GM19351 (cell line): ENCODE measurements at regions not wholly inside any gene's neighbourhood (a gene's known extent, or its start where the extent isn't known, plus 50 kb on each side); places are given as distances from the start of the nearest gene placed in this dataset.

Experiments
- ATAC-seq: cut with Tn5 transposase; IDR thresholded peaks from one replicate; pipeline ENCODE4 v1.9.1; 2021; ENCODE audit warnings: mild to moderate bottlenecking, moderate library complexity; ENCODE audit not compliant: unreplicated experiment

GRCh38 chr4:10773656-10774055 lies 89.1 kb upstream of the CLNK start:
- ATAC-seq: no peak

- no peak for ATAC-seq
Measured at GRCh38 chr4:10773010-10773409, 88.4 kb upstream of the CLNK start.

GRCh38 chr4:10765386-10765785 lies 80.8 kb upstream of the CLNK start:
- no peak for ATAC-seq

GRCh38 chr4:10762561-10762960 lies 78.0 kb upstream of the CLNK start:
- no peak for ATAC-seq

GRCh38 chr4:10761903-10762302 lies 77.3 kb upstream of the CLNK start:
- ATAC-seq: no peak

- ATAC-seq: no peak
Measured at GRCh38 chr4:10760086-10760485, 75.5 kb upstream of the CLNK start.

- no peak for ATAC-seq
Measured at GRCh38 chr4:10758906-10759305, 74.3 kb upstream of the CLNK start.

- no peak for ATAC-seq
Measured at GRCh38 chr4:10753856-10754402, 69.4 kb upstream of the CLNK start.

- ATAC-seq: no peak
Measured at GRCh38 chr4:10753336-10753735, 68.8 kb upstream of the CLNK start.

- ATAC-seq: no peak
Measured at GRCh38 chr4:10750714-10751113, 66.1 kb upstream of the CLNK start.

- peak; percentile 53 for ATAC-seq
Measured at GRCh38 chr4:10747186-10747585, 62.6 kb upstream of the CLNK start.

- no peak for ATAC-seq
Measured at GRCh38 chr4:10746371-10747171, 62.0 kb upstream of the CLNK start.

GRCh38 chr4:10743357-10743756 lies 58.8 kb upstream of the CLNK start:
- ATAC-seq: peak; percentile 59

- ATAC-seq: peak; percentile 48
Measured at GRCh38 chr4:10741961-10742699, 57.6 kb upstream of the CLNK start.

- no peak for ATAC-seq
Measured at GRCh38 chr4:10740891-10741620, 56.5 kb upstream of the CLNK start.

GRCh38 chr4:10740251-10740650 lies 55.7 kb upstream of the CLNK start:
- no peak for ATAC-seq

- no peak for ATAC-seq
Measured at GRCh38 chr4:10738826-10739489, 54.4 kb upstream of the CLNK start.

GRCh38 chr4:10737337-10737736 lies 52.8 kb upstream of the CLNK start:
- ATAC-seq: no peak

GRCh38 chr4:10736895-10737294 lies 52.3 kb upstream of the CLNK start:
- no peak for ATAC-seq

- ATAC-seq: no peak
Measured at GRCh38 chr4:10736266-10736665, 51.7 kb upstream of the CLNK start.

- ATAC-seq: no peak
Measured at GRCh38 chr4:10734697-10735096, 50.1 kb upstream of the CLNK start.
